ENCODE measurements at regions not wholly inside any gene's neighbourhood (a gene's known extent, or its start where the extent isn't known, plus 50 kb on each side); places are given as distances from the start of the nearest gene placed in this dataset.

- H2BK20ac ChIP-seq (ENCODE audit: low read length): no peak overlapping the region
- FAIRE-seq (no peak), DNase-seq (ENCODE audit: low read depth in 1 of 2, low spot score in 2 of 2) (no peak)
- no peak overlapping the region for H4K5ac ChIP-seq (ENCODE audit: insufficient read length, low read depth, low read length)
- no peak overlapping the region for H3K23ac ChIP-seq (ENCODE audit: insufficient read length)
- H3K4ac ChIP-seq (replicated peaks; ENCODE audit: insufficient read length, low read depth, low read length): no peak overlapping the region
- no peaks in the 10 kb centered on the region for H3K79me1 ChIP-seq (ENCODE audit: low read depth, low read length)
- no peak overlapping the region for H3K4me3 ChIP-seq (ENCODE audit: extremely low read depth in 1 of 4, insufficient read depth in 2 of 4, low read depth in 3 of 4, low read length in 4 of 4)
- WGBS, 2 experiments (ENCODE audit: extremely low coverage in 1 of 2, insufficient coverage in 1 of 2, insufficient read length in 1 of 2, insufficient replicate concordance in 2 of 2, low coverage in 1 of 2, low lambda C conversion rate in 2 of 2, missing lambda C conversion rate in 1 of 2): 88% methylated on average over 2 of the region's 2 CpGs; no CpG with 5 or more reads in 1 of the 2 experiments
- H3K14ac ChIP-seq (ENCODE audit: insufficient read length): no peak overlapping the region
- TF ChIP-seq TCF12 (IDR thresholded peaks at IDR 0.05; ENCODE audit: low read depth, low read length) (no peak), SAP30 (IDR thresholded peaks at IDR 0.05; ENCODE audit: insufficient read depth, insufficient replicate concordance, low read length) (no peak)
- peaks cover 17 to 35% (median 22%) of the 10 kb centered on the region in 4 experiments for H3K27me3 ChIP-seq (replicated peaks in 1 of 4; ENCODE audit: control insufficient read depth in 3 of 4, extremely low read depth in 1 of 4, insufficient read depth in 3 of 4, low read length in 3 of 4)
- H3K4me1 ChIP-seq (replicated peaks in 1 of 4; ENCODE audit: control insufficient read depth in 3 of 4, insufficient read depth in 4 of 4, low read length in 3 of 4): no peaks in the 10 kb centered on the region
- no peak overlapping the region for H3K56ac ChIP-seq (replicated peaks; ENCODE audit: insufficient read length, low read depth, low read length)
- no peak overlapping the region for H2AK5ac ChIP-seq (ENCODE audit: low read depth, low read length)
- no peaks in the 10 kb centered on the region for H3K79me2 ChIP-seq (ENCODE audit: control insufficient read depth in 1 of 2, insufficient read depth in 2 of 2, low read length in 2 of 2)
- H2BK15ac ChIP-seq (ENCODE audit: low read length): no peak overlapping the region
- H2BK12ac ChIP-seq (ENCODE audit: low read depth, low read length): no peak overlapping the region
- H4K91ac ChIP-seq (replicated peaks; ENCODE audit: insufficient read length, low read length): no peak overlapping the region
- H4K20me1 ChIP-seq (replicated peaks in 1 of 2; ENCODE audit: control insufficient read depth in 1 of 2, insufficient read depth in 2 of 2, low read length in 2 of 2): no peaks in the 10 kb centered on the region
- no peak overlapping the region for H3K4me2 ChIP-seq (ENCODE audit: insufficient read depth in 1 of 2, low read depth in 2 of 2, low read length in 2 of 2)
- H4K8ac ChIP-seq (ENCODE audit: extremely low read depth, insufficient read depth, low read length): no peak overlapping the region
- H2AFZ ChIP-seq (ENCODE audit: low read length): no peak overlapping the region
- H3K18ac ChIP-seq (ENCODE audit: extremely low read depth, low read length): no peak overlapping the region
- H2BK5ac ChIP-seq (ENCODE audit: low read depth, low read length): no peak overlapping the region
- ChIA-PET POLR2A (ENCODE audit: partially characterized antibody) (no interaction called here), CTCF (ENCODE audit: partially characterized antibody) (no interaction called here)
- H3K23me2 ChIP-seq (ENCODE audit: low read depth, low read length): no peaks in the 10 kb centered on the region
- peaks cover 0 to 9% of the 10 kb centered on the region in 2 experiments; a peak in 1 of 4 replicates for H3K9me3 ChIP-seq (ENCODE audit: insufficient read depth in 2 of 2, low read depth in 1 of 2, low read length in 1 of 2)
- no peak overlapping the region for H2BK120ac ChIP-seq (replicated peaks; ENCODE audit: low read depth, low read length)
- H3K9ac ChIP-seq (replicated peaks in 1 of 4; ENCODE audit: extremely low read depth in 1 of 4, low read depth in 3 of 4, low read length in 3 of 4): no peak overlapping the region
- no peak overlapping the region for H3K27ac ChIP-seq (ENCODE audit: low read depth, low read length)
- 0 out of 8 replicates have a peak, but pooled peaks cover 0 to 4% (median 0%) of the 10 kb centered on the region in 4 experiments for H3K36me3 ChIP-seq (ENCODE audit: control insufficient read depth in 2 of 4, insufficient read depth in 4 of 4, low read length in 3 of 4)
Measured at GRCh38 chr6:91305755-91306154, 718.9 kb upstream of the MAP3K7 start.

Measured in H1 (cell line).